Heart left ventricle (tissue), 13 donors: ENCODE measurements at regions not wholly inside any gene's neighbourhood (a gene's known extent, or its start where the extent isn't known, plus 50 kb on each side); places are given as distances from the start of the nearest gene placed in this dataset.

Experiments used
- CTCF ChIP-seq, 12 donors: fragments of 200-600 bp; sonication (generic) in 4 of 12; IDR thresholded peaks; one replicate each; pipeline versions ENCODE4 v1.5.0 to v1.8.0; 2018 to 2022; ENCODE audit warnings: antibody characterized with exemption in 12 of 12, mild to moderate bottlenecking in 5 of 12
- POLR2A ChIP-seq, 2 donors: fragments of 450-650 bp; IDR thresholded peaks; one replicate each; pipeline ENCODE4 v1.6.1; 2017; ENCODE audit warnings: antibody characterized with exemption in 2 of 2, mild to moderate bottlenecking in 2 of 2, moderate library complexity in 2 of 2
- donor health status: ischemic (EF 13 %, LVEDD 7.1; RV severe dilation, severe dysfunction).
- donor health status: DM: no; HTN: yes; CAD: no.
- donor health status: DM: no; HTN: no; CAD: no.
- donor health status: ischemic (EF 25% LVEDD 6.9; RV normal size, moderate dysfunction).
- donor health status: ischemic (EF 25% LVEDD 5.7; RV mildly dilated, moderate dysfunction).
- donor health status: ischemic (EF 35%, LVEDD 5.7; RV mildly dilated, moderate dysfunction).
- donor health status: nonischemic (EF 11% LVEDD 7.7; RV severe dilation, severe dysfunction).
- donor health status: DM: yes; HTN: yes; CAD: no.
- donor health status: PGD.
- donor health status: ischemic (EF 29% LVEDD 5.4; RV normal size, mild dysfunction).
- donor health status: nonischemic (EF 23%, LVEDD 6.1; RV moderate dilation, normal function).

DNA sequence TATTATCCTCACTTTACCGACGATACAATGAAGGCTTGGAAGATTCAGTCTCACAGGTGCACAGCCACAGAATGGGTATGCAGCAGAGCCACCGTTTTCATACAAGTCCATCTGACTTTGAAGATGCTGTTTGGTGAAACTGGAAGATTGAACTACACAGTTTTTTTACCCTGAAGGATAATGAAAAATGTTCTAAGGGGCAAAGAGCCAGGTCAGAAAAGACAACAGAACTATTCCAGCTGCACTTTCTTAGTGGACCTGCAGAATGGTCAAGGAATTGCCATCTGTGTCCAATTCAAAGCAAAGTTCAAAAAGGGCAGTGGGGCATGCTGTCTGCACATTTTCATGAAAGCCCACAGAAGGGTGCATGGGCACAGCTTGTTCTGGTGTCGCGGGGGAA, 127.6 kb upstream of the PDZRN3 start:
- TF ChIP-seq POLR2A (IDR thresholded peaks at IDR 0.05) (no peak), CTCF (IDR thresholded peaks at IDR 0.05) (no peak)
